Loucy (cell line): ENCODE measurements at regions not wholly inside any gene's neighbourhood (a gene's known extent, or its start where the extent isn't known, plus 50 kb on each side); places are given as distances from the start of the nearest gene placed in this dataset.
A peak's percentile ranks its signal among the peaks of the same experiment; 100 is the strongest.

ENCODE experiments used
- H2AFZ ChIP-seq: fragments of 200-600 bp; sonication (generic); 2 replicates; pipeline ENCODE4 v1.6.0; 2016; ENCODE audit warnings: antibody characterized with exemption, mild to moderate bottlenecking, low read length, moderate library complexity
- H3F3A ChIP-seq: fragments of 200-600 bp; 2 replicates; pipeline ENCODE4 v1.6.0; 2016; ENCODE audit warnings: antibody characterized with exemption, low read depth, mild to moderate bottlenecking
- H3K27me3 ChIP-seq: fragments of 200-600 bp; sonication (generic); 2 replicates; pipeline ENCODE4 v1.6.1; 2014; ENCODE audit warnings: low read length, mild to moderate bottlenecking; ENCODE audit not compliant: insufficient read depth, poor library complexity, severe bottlenecking
- H3K36me3 ChIP-seq: fragments of 200-600 bp; sonication (generic); 2 replicates; pipeline ENCODE4 v1.6.1; 2016; ENCODE audit warnings: low read length; ENCODE audit not compliant: insufficient read depth
- H3K4me1 ChIP-seq: fragments of 200-600 bp; sonication (generic); 2 replicates; pipeline ENCODE4 v1.5.1; 2014; ENCODE audit warnings: low read length, mild to moderate bottlenecking; ENCODE audit not compliant: insufficient read depth, poor library complexity, severe bottlenecking
- H3K4me2 ChIP-seq: fragments of 200-600 bp; sonication (generic); 2 replicates; pipeline ENCODE4 v1.6.0; 2014; ENCODE audit warnings: antibody characterized with exemption, low read length, low read depth, mild to moderate bottlenecking; ENCODE audit not compliant: poor library complexity, severe bottlenecking
- H3K4me3 ChIP-seq: fragments of 200-600 bp; sonication (generic); 2 replicates; pipeline ENCODE4 v1.5.1; 2014; ENCODE audit warnings: low read length, mild to moderate bottlenecking, mixed read lengths; ENCODE audit not compliant: poor library complexity, severe bottlenecking
- H3K79me2 ChIP-seq: fragments of 200-600 bp; sonication (generic); 2 replicates; pipeline ENCODE4 v1.6.1; 2014; ENCODE audit warnings: low read length; ENCODE audit not compliant: insufficient read depth
- H3K9ac ChIP-seq: fragments of 200-600 bp; sonication (generic); 2 replicates; pipeline ENCODE4 v1.6.0; 2014; ENCODE audit warnings: mild to moderate bottlenecking, low read depth, low read length, moderate library complexity; ENCODE audit not compliant: poor library complexity, severe bottlenecking
- H3K9me2 ChIP-seq: fragments of 200-600 bp; sonication (generic); replicated peaks from 2 replicates; pipeline ENCODE4 v1.6.1; 2016; ENCODE audit warnings: low read depth, low read length, mixed read lengths
- H3K9me3 ChIP-seq: fragments of 200-600 bp; sonication (generic); 2 replicates; pipeline ENCODE4 v1.6.1; 2014; ENCODE audit warnings: mild to moderate bottlenecking, antibody characterized with exemption, low read length, low read depth; ENCODE audit not compliant: insufficient read depth
- H4K20me1 ChIP-seq: fragments of 200-600 bp; sonication (generic); 2 replicates; pipeline ENCODE4 v1.6.0; 2014; ENCODE audit warnings: antibody characterized with exemption, low read length, mild to moderate bottlenecking; ENCODE audit not compliant: insufficient read depth, poor library complexity, severe bottlenecking
- EZH2phosphoT487 ChIP-seq: fragments of 200-600 bp; IDR thresholded peaks from 2 replicates; pipeline ENCODE4 v1.6.1; 2018; ENCODE audit warnings: antibody characterized with exemption, mild to moderate bottlenecking, moderate library complexity, borderline replicate concordance
- TF ChIP-seq, protein P1 (sequence below): fragments of 200-600 bp; sonication (generic); conservative IDR thresholded peaks from 2 replicates; pipeline ENCODE4 v1.5.1; 2014; ENCODE audit warnings: mild to moderate bottlenecking, antibody characterized with exemption, low read length

DNA sequence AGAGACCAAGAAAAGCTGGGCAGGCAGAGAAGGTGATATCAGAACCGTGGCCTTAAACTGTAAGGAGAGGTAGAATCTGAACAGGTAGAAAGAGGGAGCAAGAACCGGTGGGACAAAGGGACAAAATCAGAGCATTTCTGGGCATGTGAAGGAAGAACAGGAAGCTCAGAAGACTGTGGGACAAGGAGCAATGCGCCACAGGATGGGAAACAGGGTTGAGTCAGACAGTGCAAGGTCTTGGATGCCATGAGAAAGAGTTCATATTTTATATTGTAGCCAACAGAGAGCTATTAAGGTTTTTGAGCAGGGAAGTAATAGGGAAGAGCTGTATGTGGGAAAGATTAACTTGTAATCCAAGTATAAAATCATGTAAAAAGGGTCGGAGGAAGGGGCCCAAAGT lies 106.4 kb upstream of the UGP2 start:
- Histone ChIP-seq H4K20me1 (no peaks in the 10 kb centered on the region), H3K9me2 (no peaks in the 10 kb centered on the region), H3K9ac (no peak overlapping the region), H3F3A (no peaks in the 10 kb centered on the region), H3K79me2 (no peaks in the 10 kb centered on the region), H3K4me1 (peaks cover 9% of the 10 kb centered on the region), H3K4me3 (no peak overlapping the region), H3K36me3 (no peaks in the 10 kb centered on the region), H3K9me3 (no peaks in the 10 kb centered on the region), H3K27me3 (no peaks in the 10 kb centered on the region), H3K4me2 (no peak overlapping the region), H2AFZ (peak overlapping the region; percentile 6; the same call in 1 of the 2 replicates)
- no peak for TF ChIP-seq EZH2phosphoT487
- TF ChIP-seq, protein P1, sequence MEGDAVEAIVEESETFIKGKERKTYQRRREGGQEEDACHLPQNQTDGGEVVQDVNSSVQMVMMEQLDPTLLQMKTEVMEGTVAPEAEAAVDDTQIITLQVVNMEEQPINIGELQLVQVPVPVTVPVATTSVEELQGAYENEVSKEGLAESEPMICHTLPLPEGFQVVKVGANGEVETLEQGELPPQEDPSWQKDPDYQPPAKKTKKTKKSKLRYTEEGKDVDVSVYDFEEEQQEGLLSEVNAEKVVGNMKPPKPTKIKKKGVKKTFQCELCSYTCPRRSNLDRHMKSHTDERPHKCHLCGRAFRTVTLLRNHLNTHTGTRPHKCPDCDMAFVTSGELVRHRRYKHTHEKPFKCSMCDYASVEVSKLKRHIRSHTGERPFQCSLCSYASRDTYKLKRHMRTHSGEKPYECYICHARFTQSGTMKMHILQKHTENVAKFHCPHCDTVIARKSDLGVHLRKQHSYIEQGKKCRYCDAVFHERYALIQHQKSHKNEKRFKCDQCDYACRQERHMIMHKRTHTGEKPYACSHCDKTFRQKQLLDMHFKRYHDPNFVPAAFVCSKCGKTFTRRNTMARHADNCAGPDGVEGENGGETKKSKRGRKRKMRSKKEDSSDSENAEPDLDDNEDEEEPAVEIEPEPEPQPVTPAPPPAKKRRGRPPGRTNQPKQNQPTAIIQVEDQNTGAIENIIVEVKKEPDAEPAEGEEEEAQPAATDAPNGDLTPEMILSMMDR, result no peak

DNA sequence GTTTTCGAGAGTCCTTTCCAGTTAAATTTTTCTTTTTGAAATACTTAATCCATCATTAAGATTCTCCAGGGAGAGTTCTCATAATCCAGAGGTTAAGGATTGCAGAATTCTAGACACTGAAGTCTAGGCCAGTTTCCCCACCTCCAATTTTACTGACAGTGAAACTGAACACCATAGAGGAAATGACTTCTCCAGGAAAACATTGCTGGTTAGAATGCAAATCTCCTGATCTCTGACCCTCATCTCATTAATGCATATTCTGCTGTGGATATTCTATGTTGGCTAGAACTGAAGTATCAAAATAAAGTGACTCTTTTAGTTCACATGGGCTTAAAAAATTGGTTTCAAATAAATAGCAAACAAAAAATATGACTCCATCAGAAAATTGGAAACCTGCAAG lies 105.8 kb upstream of the UGP2 start:
- Histone ChIP-seq H3K36me3 (no peaks in the 10 kb centered on the region), H3F3A (no peaks in the 10 kb centered on the region), H2AFZ (peak overlapping the region; percentile 6; the same call in 1 of the 2 replicates), H4K20me1 (no peaks in the 10 kb centered on the region), H3K9ac (no peak overlapping the region), H3K9me2 (no peaks in the 10 kb centered on the region), H3K9me3 (no peaks in the 10 kb centered on the region), H3K27me3 (no peaks in the 10 kb centered on the region), H3K79me2 (no peaks in the 10 kb centered on the region), H3K4me3 (no peak overlapping the region), H3K4me1 (peaks cover 9% of the 10 kb centered on the region), H3K4me2 (no peak overlapping the region)
- TF ChIP-seq, protein P1, result no peak
- no peak for TF ChIP-seq EZH2phosphoT487

DNA sequence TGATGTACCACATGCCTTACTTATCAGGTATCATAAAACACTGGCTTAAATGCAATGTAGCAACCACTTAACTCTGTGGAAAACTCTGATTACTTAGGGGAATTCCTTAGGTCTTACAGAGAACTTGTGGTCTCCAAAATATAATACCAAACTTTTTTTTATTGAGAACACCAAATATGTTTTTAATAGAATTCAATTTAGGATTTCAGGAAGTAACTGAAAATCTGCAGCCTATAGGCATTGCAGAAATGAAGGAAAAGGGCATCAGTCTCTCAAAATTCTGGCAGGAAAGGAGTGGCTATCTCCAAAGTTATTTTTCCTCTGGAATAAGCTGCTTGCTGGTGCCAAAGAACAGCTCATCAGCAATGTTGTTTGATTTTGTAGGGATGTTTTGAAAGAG lies 105.3 kb upstream of the UGP2 start:
- Histone ChIP-seq H3K79me2 (no peaks in the 10 kb centered on the region), H3K27me3 (no peaks in the 10 kb centered on the region), H4K20me1 (no peaks in the 10 kb centered on the region), H3K9me3 (no peaks in the 10 kb centered on the region), H3K4me2 (no peak overlapping the region), H3F3A (no peaks in the 10 kb centered on the region), H2AFZ (no peak overlapping the region), H3K4me1 (peaks cover 9% of the 10 kb centered on the region), H3K9me2 (no peaks in the 10 kb centered on the region), H3K9ac (no peak overlapping the region), H3K4me3 (no peak overlapping the region), H3K36me3 (no peaks in the 10 kb centered on the region)
- TF ChIP-seq, protein P1, result no peak
- TF ChIP-seq EZH2phosphoT487, result no peak
